Cardiac muscle cell (in vitro differentiated cells and primary cell): ENCODE measurements at regions not wholly inside any gene's neighbourhood (a gene's known extent, or its start where the extent isn't known, plus 50 kb on each side); places are given as distances from the start of the nearest gene placed in this dataset.
"Not testable (repeated sequence)": the region's sequence is repeated elsewhere in the genome, so short reads cannot be mapped to it uniquely, and the experiment has no call there.

Source experiments
- DNase-seq, 2 donors: peaks; one replicate each; pipeline versions ENCODE4 v3.0.0 to v3.0.0-alpha.2; 2010 to 2017; ENCODE audit warnings: low read depth in 1 of 2, low spot score in 1 of 2
- H3K27ac ChIP-seq: fragments of 200-600 bp; sonication (generic); 2 replicates; pipeline ENCODE4 v1.5.1; 2016
- H3K27me3 ChIP-seq: fragments of 200-600 bp; sonication (generic); 2 replicates; pipeline ENCODE4 v1.6.0; 2016; ENCODE audit warnings: control low read depth
- H3K36me3 ChIP-seq: fragments of 200-600 bp; sonication (generic); 2 replicates; pipeline ENCODE4 v1.5.1; 2016; ENCODE audit warnings: control low read depth
- H3K4me1 ChIP-seq: fragments of 200-600 bp; sonication (generic); 2 replicates; pipeline ENCODE4 v1.8.1; 2017; ENCODE audit warnings: low read depth, mild to moderate bottlenecking, mixed run types
- H3K4me3 ChIP-seq: fragments of 200-600 bp; sonication (generic); 2 replicates; pipeline ENCODE4 v1.5.1; 2016; ENCODE audit warnings: mild to moderate bottlenecking
- H3K9me3 ChIP-seq: fragments of 200-600 bp; sonication (generic); 2 replicates; pipeline ENCODE4 v1.5.1; 2017; ENCODE audit warnings: low read depth, mild to moderate bottlenecking, control low read depth
- TF ChIP-seq, protein P1 (sequence below): IDR thresholded peaks from 2 replicates; pipeline ENCODE4 v1.5.1; 2012; ENCODE audit warnings: low read depth, mild to moderate bottlenecking, low read length

GRCh38 chr3:38958026-38958720 lies 93.6 kb downstream of the SCN11A start:
- H3K27me3 ChIP-seq = no peaks in the 10 kb centered on the region
- H3K4me3 ChIP-seq = no peak overlapping the region
- no peaks in the 10 kb centered on the region for H3K9me3 ChIP-seq
- TF ChIP-seq, protein P1, sequence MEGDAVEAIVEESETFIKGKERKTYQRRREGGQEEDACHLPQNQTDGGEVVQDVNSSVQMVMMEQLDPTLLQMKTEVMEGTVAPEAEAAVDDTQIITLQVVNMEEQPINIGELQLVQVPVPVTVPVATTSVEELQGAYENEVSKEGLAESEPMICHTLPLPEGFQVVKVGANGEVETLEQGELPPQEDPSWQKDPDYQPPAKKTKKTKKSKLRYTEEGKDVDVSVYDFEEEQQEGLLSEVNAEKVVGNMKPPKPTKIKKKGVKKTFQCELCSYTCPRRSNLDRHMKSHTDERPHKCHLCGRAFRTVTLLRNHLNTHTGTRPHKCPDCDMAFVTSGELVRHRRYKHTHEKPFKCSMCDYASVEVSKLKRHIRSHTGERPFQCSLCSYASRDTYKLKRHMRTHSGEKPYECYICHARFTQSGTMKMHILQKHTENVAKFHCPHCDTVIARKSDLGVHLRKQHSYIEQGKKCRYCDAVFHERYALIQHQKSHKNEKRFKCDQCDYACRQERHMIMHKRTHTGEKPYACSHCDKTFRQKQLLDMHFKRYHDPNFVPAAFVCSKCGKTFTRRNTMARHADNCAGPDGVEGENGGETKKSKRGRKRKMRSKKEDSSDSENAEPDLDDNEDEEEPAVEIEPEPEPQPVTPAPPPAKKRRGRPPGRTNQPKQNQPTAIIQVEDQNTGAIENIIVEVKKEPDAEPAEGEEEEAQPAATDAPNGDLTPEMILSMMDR = no peak
- no peak for DNase-seq
- no peaks in the 10 kb centered on the region for H3K4me1 ChIP-seq
- H3K27ac ChIP-seq = no peak overlapping the region
- no peaks in the 10 kb centered on the region for H3K36me3 ChIP-seq

- H3K9me3 ChIP-seq = no peaks in the 10 kb centered on the region
- no peaks in the 10 kb centered on the region for H3K36me3 ChIP-seq
- H3K27ac ChIP-seq = no peak overlapping the region
- H3K27me3 ChIP-seq = no peaks in the 10 kb centered on the region
- H3K4me1 ChIP-seq = no peaks in the 10 kb centered on the region
- TF ChIP-seq, protein P1 = no peak
- no peak for DNase-seq
- no peak overlapping the region for H3K4me3 ChIP-seq
These were observed 94.4 kb downstream of the SCN11A start for GRCh38 chr3:38957296-38957695.

GRCh38 chr3:38952721-38953120 lies 99.0 kb downstream of the SCN11A start:
- Histone ChIP-seq H3K36me3 (no peaks in the 10 kb centered on the region), H3K4me1 (no peaks in the 10 kb centered on the region), H3K27ac (no peak overlapping the region), H3K9me3 (no peaks in the 10 kb centered on the region), H3K4me3 (no peak overlapping the region), H3K27me3 (no peaks in the 10 kb centered on the region)
- DNase-seq = no peak
- TF ChIP-seq, protein P1 = no peak

DNA sequence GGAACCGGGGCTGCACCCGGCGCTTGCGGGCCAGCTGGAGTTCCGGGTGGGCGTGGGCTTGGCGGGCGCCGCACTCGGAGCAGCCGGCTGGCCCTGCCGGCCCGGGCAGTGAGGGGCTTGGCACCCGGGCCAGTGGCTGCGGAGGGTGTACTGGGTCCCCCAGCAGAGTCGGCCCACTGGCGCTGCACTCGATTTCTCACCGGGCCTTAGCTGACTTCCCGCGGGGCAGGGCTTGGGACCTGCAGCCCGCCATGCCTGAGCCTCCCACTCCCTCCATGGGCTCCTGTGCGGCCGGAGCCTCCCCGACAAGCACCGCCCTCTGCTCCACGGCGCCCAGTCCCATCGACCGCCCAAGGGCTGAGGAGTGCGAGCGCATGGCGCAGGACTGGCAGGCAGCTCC lies 100.6 kb downstream of the SCN11A start:
- H3K4me3 ChIP-seq, H3K36me3 ChIP-seq, H3K27ac ChIP-seq, H3K27me3 ChIP-seq, DNase-seq, H3K9me3 ChIP-seq, H3K4me1 ChIP-seq: not testable (repeated sequence)

DNA sequence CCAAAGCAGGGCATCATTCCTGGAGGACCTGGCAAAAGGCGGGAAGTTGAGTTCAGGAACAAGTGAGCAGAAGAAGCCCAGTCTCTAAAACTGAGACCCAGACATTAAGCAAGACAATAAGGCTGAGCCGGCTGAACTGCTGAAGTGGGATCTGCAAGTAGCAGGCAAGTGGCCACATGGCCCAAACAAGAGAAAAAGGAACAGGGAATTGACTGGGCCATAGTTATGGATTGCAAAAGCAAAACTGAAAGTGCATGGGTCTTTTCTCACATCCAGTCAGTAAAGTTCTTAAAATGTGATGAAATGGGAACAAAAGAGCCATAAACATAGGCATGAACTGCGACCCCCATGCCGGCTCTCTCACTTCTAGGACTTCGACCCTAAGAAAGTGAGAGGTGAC lies 101.2 kb downstream of the SCN11A start:
- Histone ChIP-seq H3K27ac (no peak overlapping the region), H3K4me3 (no peak overlapping the region), H3K27me3 (no peaks in the 10 kb centered on the region), H3K36me3 (no peaks in the 10 kb centered on the region), H3K4me1 (no peaks in the 10 kb centered on the region), H3K9me3 (no peaks in the 10 kb centered on the region)
- no peak for DNase-seq
- TF ChIP-seq, protein P1 = no peak

GRCh38 chr3:38949994-38950393 lies 101.8 kb downstream of the SCN11A start:
- TF ChIP-seq, protein P1 = no peak
- Histone ChIP-seq H3K36me3 (no peaks in the 10 kb centered on the region), H3K4me3 (no peak overlapping the region), H3K27ac (no peak overlapping the region), H3K27me3 (no peaks in the 10 kb centered on the region), H3K4me1 (no peaks in the 10 kb centered on the region), H3K9me3 (no peaks in the 10 kb centered on the region)
- DNase-seq = no peak
